ENCODE measurements at regions not wholly inside any gene's neighbourhood (a gene's known extent, or its start where the extent isn't known, plus 50 kb on each side); places are given as distances from the start of the nearest gene placed in this dataset.

GRCh38 chr11:92811341-92811740 is 158.1 kb upstream of the MTNR1B start:
- Mint-ChIP-seq H3K36me3 (ENCODE audit: low read depth) (peaks cover 3% of the 10 kb centered on the region), H3K4me3 (ENCODE audit: unreplicated experiment) (no peak overlapping the region), H3K27ac (ENCODE audit: unreplicated experiment) (no peak overlapping the region), H3K9me3 (ENCODE audit: low read depth) (peaks cover 4% of the 10 kb centered on the region), H3K4me1 (ENCODE audit: low read depth) (peaks cover 5% of the 10 kb centered on the region), H3K27me3 (ENCODE audit: low read depth) (no peaks in the 10 kb centered on the region)
- DNase-seq (ENCODE audit: low spot score): no peak
- no peak for TF ChIP-seq CTCF (IDR thresholded peaks at IDR 0.05)

- DNase-seq (ENCODE audit: low spot score): no peak
- no peak for TF ChIP-seq CTCF (IDR thresholded peaks at IDR 0.05)
- peaks cover 4% of the 10 kb centered on the region for H3K9me3 Mint-ChIP-seq (ENCODE audit: low read depth)
- H3K27ac Mint-ChIP-seq (ENCODE audit: unreplicated experiment): no peak overlapping the region
- H3K36me3 Mint-ChIP-seq (ENCODE audit: low read depth): no peaks in the 10 kb centered on the region
- peaks cover 5% of the 10 kb centered on the region for H3K4me1 Mint-ChIP-seq (ENCODE audit: low read depth)
- no peaks in the 10 kb centered on the region for H3K27me3 Mint-ChIP-seq (ENCODE audit: low read depth)
- no peak overlapping the region for H3K4me3 Mint-ChIP-seq (ENCODE audit: unreplicated experiment)
Measured at GRCh38 chr11:92812841-92813240, 156.6 kb upstream of the MTNR1B start.

GRCh38 chr11:92819830-92820229 is 149.6 kb upstream of the MTNR1B start:
- TF ChIP-seq CTCF (IDR thresholded peaks at IDR 0.05): no peak
- Mint-ChIP-seq H3K4me1 (ENCODE audit: low read depth) (no peaks in the 10 kb centered on the region), H3K36me3 (ENCODE audit: low read depth) (no peaks in the 10 kb centered on the region), H3K4me3 (ENCODE audit: unreplicated experiment) (no peak overlapping the region), H3K27ac (ENCODE audit: unreplicated experiment) (no peak overlapping the region), H3K27me3 (ENCODE audit: low read depth) (no peaks in the 10 kb centered on the region), H3K9me3 (ENCODE audit: low read depth) (peaks cover 7% of the 10 kb centered on the region)
- no peak for DNase-seq (ENCODE audit: low spot score)

- no peaks in the 10 kb centered on the region for H3K36me3 Mint-ChIP-seq (ENCODE audit: low read depth)
Measured at GRCh38 chr11:92820860-92821259, 148.6 kb upstream of the MTNR1B start.

GRCh38 chr11:92822410-92822809 is 147.0 kb upstream of the MTNR1B start:
- no peak overlapping the region for H3K27ac Mint-ChIP-seq (ENCODE audit: unreplicated experiment)
- DNase-seq (ENCODE audit: low spot score): no peak
- no peak for TF ChIP-seq CTCF (IDR thresholded peaks at IDR 0.05)
- no peaks in the 10 kb centered on the region for H3K27me3 Mint-ChIP-seq (ENCODE audit: low read depth)
- peaks cover 4% of the 10 kb centered on the region for H3K9me3 Mint-ChIP-seq (ENCODE audit: low read depth)
- no peaks in the 10 kb centered on the region for H3K36me3 Mint-ChIP-seq (ENCODE audit: low read depth)
- peaks cover 24% of the 10 kb centered on the region for H3K4me1 Mint-ChIP-seq (ENCODE audit: low read depth)
- H3K4me3 Mint-ChIP-seq (ENCODE audit: unreplicated experiment): no peak overlapping the region

More at GRCh38 chr11:92820860-92821259, 148.6 kb upstream of the MTNR1B start:
- Mint-ChIP-seq H3K4me3 (ENCODE audit: unreplicated experiment) (no peak overlapping the region), H3K4me1 (ENCODE audit: low read depth) (peaks cover 8% of the 10 kb centered on the region), H3K9me3 (ENCODE audit: low read depth) (peaks cover 4% of the 10 kb centered on the region), H3K27me3 (ENCODE audit: low read depth) (no peaks in the 10 kb centered on the region), H3K27ac (ENCODE audit: unreplicated experiment) (no peak overlapping the region)
- DNase-seq (ENCODE audit: low spot score): no peak
- TF ChIP-seq CTCF (IDR thresholded peaks at IDR 0.05): no peak
